ES-I3 (cell line): ENCODE measurements at regions not wholly inside any gene's neighbourhood (a gene's known extent, or its start where the extent isn't known, plus 50 kb on each side); places are given as distances from the start of the nearest gene placed in this dataset.

Experiments
- H3K36me3 ChIP-seq: 2 replicates; pipeline ENCODE4 v1.6.1; 2013; ENCODE audit warnings: mild to moderate bottlenecking, low read length, control low read depth, moderate library complexity; ENCODE audit not compliant: insufficient read depth
- H3K4me1 ChIP-seq: 2 replicates; pipeline ENCODE4 v1.6.1; 2013; ENCODE audit warnings: mild to moderate bottlenecking, control low read depth, low read length; ENCODE audit not compliant: insufficient read depth
- H3K9ac ChIP-seq: 2 replicates; pipeline ENCODE4 v1.6.1; 2013; ENCODE audit warnings: low read depth, mild to moderate bottlenecking, low read length, moderate library complexity
- H3K9me3 ChIP-seq: 2 replicates; pipeline ENCODE4 v1.6.1; 2013; ENCODE audit warnings: mild to moderate bottlenecking, low read length, moderate library complexity; ENCODE audit not compliant: control insufficient read depth, insufficient read depth

- no peaks in the 10 kb centered on the region for H3K36me3 ChIP-seq
- no peaks in the 10 kb centered on the region for H3K4me1 ChIP-seq
- H3K9ac ChIP-seq: no peak overlapping the region
- no peaks in the 10 kb centered on the region for H3K9me3 ChIP-seq
Observed at GRCh38 chr12:91620422-91620821, 437.8 kb upstream of the DCN start.

- Histone ChIP-seq H3K9me3 (no peaks in the 10 kb centered on the region), H3K9ac (no peak overlapping the region)
Observed at GRCh38 chr12:91618281-91618680, 435.7 kb upstream of the DCN start.

GRCh38 chr12:91617818-91618217 is 435.2 kb upstream of the DCN start:
- H3K4me1 ChIP-seq: no peaks in the 10 kb centered on the region
- H3K9ac ChIP-seq: no peak overlapping the region
- H3K9me3 ChIP-seq: no peaks in the 10 kb centered on the region
- H3K36me3 ChIP-seq: no peaks in the 10 kb centered on the region

More at GRCh38 chr12:91618281-91618680, 435.7 kb upstream of the DCN start:
- Histone ChIP-seq H3K4me1 (no peaks in the 10 kb centered on the region), H3K36me3 (no peaks in the 10 kb centered on the region)

- H3K36me3 ChIP-seq: no peaks in the 10 kb centered on the region
- H3K4me1 ChIP-seq: no peaks in the 10 kb centered on the region
- H3K9me3 ChIP-seq: no peaks in the 10 kb centered on the region
- H3K9ac ChIP-seq: no peak overlapping the region
Observed at GRCh38 chr12:91616416-91616815, 433.8 kb upstream of the DCN start.

- Histone ChIP-seq H3K4me1 (no peaks in the 10 kb centered on the region), H3K9ac (no peak overlapping the region), H3K9me3 (no peaks in the 10 kb centered on the region), H3K36me3 (no peaks in the 10 kb centered on the region)
Observed at GRCh38 chr12:91613223-91613779, 430.7 kb upstream of the DCN start.

DNA sequence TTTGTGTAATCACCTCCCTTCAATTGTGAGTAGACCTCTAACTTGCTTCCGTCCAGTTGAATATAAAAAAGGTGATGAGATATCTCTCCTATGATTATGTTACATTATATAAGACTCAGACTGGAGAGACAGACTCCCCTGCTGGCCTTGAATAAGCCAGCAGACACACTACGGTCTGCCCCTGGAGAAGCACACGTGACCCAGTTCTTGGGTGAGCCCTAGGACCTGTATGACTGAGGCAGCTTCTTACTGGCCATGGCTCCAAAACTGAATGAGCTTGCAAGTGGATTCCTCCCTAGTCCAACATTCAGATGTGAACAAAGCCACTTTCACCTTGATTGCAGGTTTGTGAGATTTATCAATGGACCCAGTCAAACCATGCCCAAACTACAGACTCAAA is 427.9 kb upstream of the DCN start:
- no peaks in the 10 kb centered on the region for H3K4me1 ChIP-seq

DNA sequence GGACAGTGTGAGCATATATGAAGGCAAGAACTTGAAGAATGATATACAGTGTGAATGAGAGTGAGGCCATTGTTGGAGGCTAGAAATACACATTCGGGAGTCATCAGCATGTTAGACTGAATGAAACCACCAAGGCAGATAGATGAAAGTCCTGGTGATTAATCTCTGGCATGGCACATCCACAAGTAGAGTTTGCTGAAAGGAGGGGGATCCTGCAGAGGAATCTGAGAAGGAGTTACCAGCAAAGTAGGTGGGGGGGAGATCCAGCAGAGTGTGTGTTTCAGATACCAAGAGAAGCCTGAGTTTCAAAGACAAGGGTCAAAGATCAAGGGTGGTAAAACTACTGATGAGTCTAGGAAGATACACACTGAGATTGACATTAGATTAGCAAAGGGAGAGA is 426.7 kb upstream of the DCN start:
- Histone ChIP-seq H3K9ac (no peak overlapping the region), H3K36me3 (no peaks in the 10 kb centered on the region), H3K9me3 (no peaks in the 10 kb centered on the region), H3K4me1 (no peaks in the 10 kb centered on the region)

More for the DNA sequence above, 427.9 kb upstream of the DCN start:
- Histone ChIP-seq H3K9me3 (no peaks in the 10 kb centered on the region), H3K9ac (no peak overlapping the region), H3K36me3 (no peaks in the 10 kb centered on the region)

DNA sequence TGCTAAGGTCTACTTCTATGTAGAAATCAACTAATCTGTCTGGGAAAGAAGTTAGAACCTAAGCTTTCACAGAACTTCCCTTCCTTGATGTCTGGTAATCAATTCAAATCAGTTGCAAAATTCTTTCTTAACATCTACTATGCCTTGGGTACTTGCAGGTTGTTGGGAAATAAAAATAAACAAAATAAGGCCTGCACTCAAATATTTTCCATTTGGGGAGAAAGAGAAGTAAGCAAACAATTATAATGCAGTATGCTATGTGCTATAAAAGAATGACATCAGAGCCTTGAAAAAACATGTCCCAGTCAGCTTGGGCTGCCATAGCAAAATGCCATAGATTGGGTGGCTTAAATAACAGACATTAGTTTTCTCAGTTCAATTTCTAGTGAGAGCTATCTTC is 425.9 kb upstream of the DCN start:
- no peaks in the 10 kb centered on the region for H3K9me3 ChIP-seq
- no peaks in the 10 kb centered on the region for H3K4me1 ChIP-seq
- H3K36me3 ChIP-seq: no peaks in the 10 kb centered on the region
- no peak overlapping the region for H3K9ac ChIP-seq

GRCh38 chr12:91606662-91607377 is 424.2 kb upstream of the DCN start:
- H3K4me1 ChIP-seq: no peaks in the 10 kb centered on the region
- H3K36me3 ChIP-seq: no peaks in the 10 kb centered on the region
- H3K9me3 ChIP-seq: no peaks in the 10 kb centered on the region
- H3K9ac ChIP-seq: no peak overlapping the region

- H3K9ac ChIP-seq: no peak overlapping the region
- no peaks in the 10 kb centered on the region for H3K36me3 ChIP-seq
- no peaks in the 10 kb centered on the region for H3K9me3 ChIP-seq
- no peaks in the 10 kb centered on the region for H3K4me1 ChIP-seq
Observed at GRCh38 chr12:91604897-91605296, 422.3 kb upstream of the DCN start.

DNA sequence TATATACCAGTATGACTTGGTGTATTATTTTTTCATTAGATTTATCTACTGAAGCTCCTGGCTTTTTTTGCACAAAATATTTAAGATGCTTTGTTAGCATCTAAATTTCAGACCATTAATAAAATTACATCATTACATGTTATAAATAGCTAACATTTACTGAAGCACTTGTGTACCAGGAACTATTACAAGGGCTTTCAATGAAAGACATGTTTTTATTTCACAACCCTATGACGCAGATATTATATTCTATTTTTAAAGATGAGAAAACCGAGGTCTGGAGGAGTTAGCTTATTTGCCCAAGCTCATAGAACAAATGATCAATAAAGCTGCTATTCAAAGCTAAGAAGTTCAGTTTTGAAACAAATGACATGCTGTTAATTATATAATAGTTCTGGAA is 420.4 kb upstream of the DCN start:
- no peaks in the 10 kb centered on the region for H3K9me3 ChIP-seq
- H3K36me3 ChIP-seq: no peaks in the 10 kb centered on the region
- no peaks in the 10 kb centered on the region for H3K4me1 ChIP-seq
- no peak overlapping the region for H3K9ac ChIP-seq

- H3K9ac ChIP-seq: no peak overlapping the region
- no peaks in the 10 kb centered on the region for H3K4me1 ChIP-seq
- H3K9me3 ChIP-seq: no peaks in the 10 kb centered on the region
- no peaks in the 10 kb centered on the region for H3K36me3 ChIP-seq
Observed at GRCh38 chr12:91601054-91601453, 418.4 kb upstream of the DCN start.

- no peaks in the 10 kb centered on the region for H3K9me3 ChIP-seq
- no peaks in the 10 kb centered on the region for H3K4me1 ChIP-seq
- H3K9ac ChIP-seq: no peak overlapping the region
- no peaks in the 10 kb centered on the region for H3K36me3 ChIP-seq
Observed at GRCh38 chr12:91594715-91595114, 412.1 kb upstream of the DCN start.

DNA sequence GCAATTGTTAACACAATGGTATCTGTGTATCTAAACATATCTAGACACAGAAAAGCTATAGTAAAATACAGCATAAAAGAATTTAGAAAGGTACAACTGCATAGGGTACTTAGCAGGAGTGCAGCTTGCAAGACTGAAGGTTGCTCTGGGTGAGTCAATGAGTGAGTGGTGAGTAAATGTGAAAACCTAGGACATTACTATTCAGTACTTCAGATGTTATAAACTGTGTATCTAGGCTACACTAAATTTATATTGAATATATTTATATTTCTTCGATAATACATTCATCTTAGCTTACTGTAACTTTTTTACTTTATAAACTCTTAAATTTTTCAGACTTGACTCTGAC is 409.0 kb upstream of the DCN start:
- Histone ChIP-seq H3K9ac (no peak overlapping the region), H3K9me3 (no peaks in the 10 kb centered on the region), H3K4me1 (no peaks in the 10 kb centered on the region), H3K36me3 (no peaks in the 10 kb centered on the region)

DNA sequence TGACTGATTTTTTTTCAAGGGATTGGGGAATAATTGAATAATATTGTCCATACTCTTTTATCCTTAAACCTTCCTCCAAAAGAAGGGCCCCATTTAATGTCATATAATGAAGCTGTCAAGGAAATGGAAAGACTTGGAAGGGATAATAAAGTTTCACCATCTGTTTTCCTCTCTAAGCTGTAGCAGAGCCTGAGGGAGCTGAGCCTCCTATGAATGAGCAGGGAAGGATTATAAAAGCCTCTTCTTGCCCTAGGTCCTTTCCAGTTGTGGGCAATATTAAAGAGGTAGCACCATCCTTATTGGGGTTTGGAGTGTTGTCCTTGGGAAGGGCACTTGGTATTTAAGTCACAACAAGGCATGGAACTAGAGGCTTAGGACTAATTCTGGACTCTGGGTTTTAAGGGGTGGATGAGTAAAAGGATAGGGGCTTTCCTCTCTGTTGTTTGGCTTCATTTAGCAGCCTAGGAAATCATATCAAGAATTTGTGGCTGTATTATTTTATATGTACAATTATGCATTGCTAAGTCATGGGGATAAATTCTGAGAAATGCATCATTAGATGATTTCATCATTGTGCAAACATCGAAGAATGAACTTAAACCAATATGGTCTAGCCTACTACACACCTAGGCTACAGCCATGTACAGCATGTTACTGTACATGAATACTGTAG is 408.5 kb upstream of the DCN start:
- no peaks in the 10 kb centered on the region for H3K4me1 ChIP-seq
- no peaks in the 10 kb centered on the region for H3K9me3 ChIP-seq
- no peaks in the 10 kb centered on the region for H3K36me3 ChIP-seq
- no peak overlapping the region for H3K9ac ChIP-seq
